ENCODE measurements at regions not wholly inside any gene's neighbourhood (a gene's known extent, or its start where the extent isn't known, plus 50 kb on each side); places are given as distances from the start of the nearest gene placed in this dataset.

DNA sequence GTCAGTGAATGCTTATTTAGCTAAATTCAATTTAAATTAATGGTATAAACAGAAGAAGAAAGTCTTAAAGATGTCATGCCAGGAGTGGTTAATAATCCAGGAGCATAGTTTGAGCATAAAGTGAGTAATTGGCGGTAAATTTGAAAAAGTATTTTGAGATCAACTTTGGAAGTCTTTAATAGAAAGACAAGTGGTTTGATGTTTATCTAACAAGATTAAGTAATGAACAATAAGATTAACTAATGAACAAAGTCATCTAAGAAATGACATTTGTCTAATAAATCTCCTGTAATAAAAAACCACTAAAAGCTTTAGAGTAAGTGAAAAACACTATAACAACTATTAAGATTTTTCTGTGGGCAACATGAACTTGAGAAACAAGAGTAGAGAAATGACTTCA is 112.8 kb downstream of the CAPZA3 start:
- TF ChIP-seq, protein P1, sequence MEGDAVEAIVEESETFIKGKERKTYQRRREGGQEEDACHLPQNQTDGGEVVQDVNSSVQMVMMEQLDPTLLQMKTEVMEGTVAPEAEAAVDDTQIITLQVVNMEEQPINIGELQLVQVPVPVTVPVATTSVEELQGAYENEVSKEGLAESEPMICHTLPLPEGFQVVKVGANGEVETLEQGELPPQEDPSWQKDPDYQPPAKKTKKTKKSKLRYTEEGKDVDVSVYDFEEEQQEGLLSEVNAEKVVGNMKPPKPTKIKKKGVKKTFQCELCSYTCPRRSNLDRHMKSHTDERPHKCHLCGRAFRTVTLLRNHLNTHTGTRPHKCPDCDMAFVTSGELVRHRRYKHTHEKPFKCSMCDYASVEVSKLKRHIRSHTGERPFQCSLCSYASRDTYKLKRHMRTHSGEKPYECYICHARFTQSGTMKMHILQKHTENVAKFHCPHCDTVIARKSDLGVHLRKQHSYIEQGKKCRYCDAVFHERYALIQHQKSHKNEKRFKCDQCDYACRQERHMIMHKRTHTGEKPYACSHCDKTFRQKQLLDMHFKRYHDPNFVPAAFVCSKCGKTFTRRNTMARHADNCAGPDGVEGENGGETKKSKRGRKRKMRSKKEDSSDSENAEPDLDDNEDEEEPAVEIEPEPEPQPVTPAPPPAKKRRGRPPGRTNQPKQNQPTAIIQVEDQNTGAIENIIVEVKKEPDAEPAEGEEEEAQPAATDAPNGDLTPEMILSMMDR (IDR thresholded peaks at IDR 0.05) = no peak
- TF ChIP-seq POLR2A (IDR thresholded peaks at IDR 0.05) = no peak
- no peak for TF ChIP-seq POLR2AphosphoS5 (IDR thresholded peaks at IDR 0.05)
- no peak for TF ChIP-seq EP300 (IDR thresholded peaks at IDR 0.05)

Data from stomach (tissue), 4 donors.